ENCODE measurements at regions not wholly inside any gene's neighbourhood (a gene's known extent, or its start where the extent isn't known, plus 50 kb on each side); places are given as distances from the start of the nearest gene placed in this dataset.

- TF ChIP-seq CTCF (IDR thresholded peaks at IDR 0.05; ENCODE audit: low read depth, low read length, missing input control), result no peak
- no peak for TF ChIP-seq SP1 (IDR thresholded peaks at IDR 0.05)
- TF ChIP-seq ZBTB33 (IDR thresholded peaks at IDR 0.05), result no peak
- no peak for TF ChIP-seq YY1 (IDR thresholded peaks at IDR 0.05)
- no peak for TF ChIP-seq HNF4A (conservative IDR thresholded peaks at IDR 0.05)
- no peak for TF ChIP-seq REST (IDR thresholded peaks at IDR 0.05)
- TF ChIP-seq MAX (IDR thresholded peaks at IDR 0.05), result no peak
- TF ChIP-seq ATF3 (IDR thresholded peaks at IDR 0.05), result no peak
- no peak for TF ChIP-seq RAD21 (IDR thresholded peaks at IDR 0.05)
- TF ChIP-seq FOXA1 (IDR thresholded peaks at IDR 0.05), result no peak
- TF ChIP-seq TAF1 (conservative IDR thresholded peaks at IDR 0.05), result no peak
- TF ChIP-seq JUND (IDR thresholded peaks at IDR 0.05), result no peak
- TF ChIP-seq EGR1 (IDR thresholded peaks at IDR 0.05; ENCODE audit: low read depth in 2 of 2), result no peak
- TF ChIP-seq HNF4G (IDR thresholded peaks at IDR 0.05), result no peak
Measured at GRCh38 chr7:46220066-46220630, 299.1 kb upstream of the IGFBP3 start.

Measured in liver (tissue), 3 donors.